ENCODE measurements at regions not wholly inside any gene's neighbourhood (a gene's known extent, or its start where the extent isn't known, plus 50 kb on each side); places are given as distances from the start of the nearest gene placed in this dataset.

GRCh38 chr4:74661427-74662201, 132.7 kb downstream of the BTC start:
- POLR2A ChIA-PET: no interaction called here
- Histone ChIP-seq H3K4me3 (ENCODE audit: low read depth, low read length) (no peak overlapping the region), H3K27ac (ENCODE audit: extremely low read depth, low read depth, low read length) (no peak overlapping the region), H3K36me3 (ENCODE audit: control insufficient read depth in 2 of 2, insufficient read depth in 1 of 2, low read length in 2 of 2) (no peaks in the 10 kb centered on the region), H3K4me1 (ENCODE audit: control insufficient read depth, insufficient read depth, low read length) (no peaks in the 10 kb centered on the region), H3K9me3 (ENCODE audit: control insufficient read depth, insufficient read depth, low read depth, low read length) (no peaks in the 10 kb centered on the region)
- CTCF ChIA-PET: interaction anchor here (1.2 to 1.5 kb wide), 2 partner anchors 80 to 285 kb away, joined by 3 to 4 read pairs; no protein-coding TSS in a partner anchor
- TF ChIP-seq, protein P1, sequence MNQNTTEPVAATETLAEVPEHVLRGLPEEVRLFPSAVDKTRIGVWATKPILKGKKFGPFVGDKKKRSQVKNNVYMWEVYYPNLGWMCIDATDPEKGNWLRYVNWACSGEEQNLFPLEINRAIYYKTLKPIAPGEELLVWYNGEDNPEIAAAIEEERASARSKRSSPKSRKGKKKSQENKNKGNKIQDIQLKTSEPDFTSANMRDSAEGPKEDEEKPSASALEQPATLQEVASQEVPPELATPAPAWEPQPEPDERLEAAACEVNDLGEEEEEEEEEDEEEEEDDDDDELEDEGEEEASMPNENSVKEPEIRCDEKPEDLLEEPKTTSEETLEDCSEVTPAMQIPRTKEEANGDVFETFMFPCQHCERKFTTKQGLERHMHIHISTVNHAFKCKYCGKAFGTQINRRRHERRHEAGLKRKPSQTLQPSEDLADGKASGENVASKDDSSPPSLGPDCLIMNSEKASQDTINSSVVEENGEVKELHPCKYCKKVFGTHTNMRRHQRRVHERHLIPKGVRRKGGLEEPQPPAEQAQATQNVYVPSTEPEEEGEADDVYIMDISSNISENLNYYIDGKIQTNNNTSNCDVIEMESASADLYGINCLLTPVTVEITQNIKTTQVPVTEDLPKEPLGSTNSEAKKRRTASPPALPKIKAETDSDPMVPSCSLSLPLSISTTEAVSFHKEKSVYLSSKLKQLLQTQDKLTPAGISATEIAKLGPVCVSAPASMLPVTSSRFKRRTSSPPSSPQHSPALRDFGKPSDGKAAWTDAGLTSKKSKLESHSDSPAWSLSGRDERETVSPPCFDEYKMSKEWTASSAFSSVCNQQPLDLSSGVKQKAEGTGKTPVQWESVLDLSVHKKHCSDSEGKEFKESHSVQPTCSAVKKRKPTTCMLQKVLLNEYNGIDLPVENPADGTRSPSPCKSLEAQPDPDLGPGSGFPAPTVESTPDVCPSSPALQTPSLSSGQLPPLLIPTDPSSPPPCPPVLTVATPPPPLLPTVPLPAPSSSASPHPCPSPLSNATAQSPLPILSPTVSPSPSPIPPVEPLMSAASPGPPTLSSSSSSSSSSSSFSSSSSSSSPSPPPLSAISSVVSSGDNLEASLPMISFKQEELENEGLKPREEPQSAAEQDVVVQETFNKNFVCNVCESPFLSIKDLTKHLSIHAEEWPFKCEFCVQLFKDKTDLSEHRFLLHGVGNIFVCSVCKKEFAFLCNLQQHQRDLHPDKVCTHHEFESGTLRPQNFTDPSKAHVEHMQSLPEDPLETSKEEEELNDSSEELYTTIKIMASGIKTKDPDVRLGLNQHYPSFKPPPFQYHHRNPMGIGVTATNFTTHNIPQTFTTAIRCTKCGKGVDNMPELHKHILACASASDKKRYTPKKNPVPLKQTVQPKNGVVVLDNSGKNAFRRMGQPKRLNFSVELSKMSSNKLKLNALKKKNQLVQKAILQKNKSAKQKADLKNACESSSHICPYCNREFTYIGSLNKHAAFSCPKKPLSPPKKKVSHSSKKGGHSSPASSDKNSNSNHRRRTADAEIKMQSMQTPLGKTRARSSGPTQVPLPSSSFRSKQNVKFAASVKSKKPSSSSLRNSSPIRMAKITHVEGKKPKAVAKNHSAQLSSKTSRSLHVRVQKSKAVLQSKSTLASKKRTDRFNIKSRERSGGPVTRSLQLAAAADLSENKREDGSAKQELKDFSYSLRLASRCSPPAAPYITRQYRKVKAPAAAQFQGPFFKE (tag by site-specific recombination; IDR thresholded peaks at IDR 0.05; ENCODE audit: borderline replicate concordance): no peak
- TF ChIP-seq ZNF791 (tag by site-specific recombination; IDR thresholded peaks at IDR 0.05) (no peak), ZNF335 (tag by site-specific recombination; conservative IDR thresholded peaks at IDR 0.05) (no peak), ZNF510 (tag by site-specific recombination; IDR thresholded peaks at IDR 0.05; ENCODE audit: insufficient replicate concordance) (no peak), BCL11B (tag by site-specific recombination; IDR thresholded peaks at IDR 0.05; ENCODE audit: low read depth) (no peak), MZF1 (tag by site-specific recombination; IDR thresholded peaks at IDR 0.05; ENCODE audit: borderline replicate concordance) (no peak), ZNF37A (tag by site-specific recombination; IDR thresholded peaks at IDR 0.05) (no peak), ZNF175 (tag by site-specific recombination; IDR thresholded peaks at IDR 0.05) (no peak)

- Histone ChIP-seq H3K4me3 (ENCODE audit: low read depth, low read length) (no peak overlapping the region), H3K27ac (ENCODE audit: extremely low read depth, low read depth, low read length) (no peak overlapping the region), H3K9me3 (ENCODE audit: control insufficient read depth, insufficient read depth, low read depth, low read length) (no peaks in the 10 kb centered on the region), H3K4me1 (ENCODE audit: control insufficient read depth, insufficient read depth, low read length) (peaks cover 4% of the 10 kb centered on the region; the same call in 1 of the 2 replicates), H3K36me3 (ENCODE audit: control insufficient read depth in 2 of 2, insufficient read depth in 1 of 2, low read length in 2 of 2) (no peaks in the 10 kb centered on the region)
- TF ChIP-seq ZSCAN18 (tag by site-specific recombination; IDR thresholded peaks at IDR 0.05) (no peak), IKZF3 (tag by site-specific recombination; IDR thresholded peaks at IDR 0.05) (no peak)
- TF ChIP-seq, protein P2, sequence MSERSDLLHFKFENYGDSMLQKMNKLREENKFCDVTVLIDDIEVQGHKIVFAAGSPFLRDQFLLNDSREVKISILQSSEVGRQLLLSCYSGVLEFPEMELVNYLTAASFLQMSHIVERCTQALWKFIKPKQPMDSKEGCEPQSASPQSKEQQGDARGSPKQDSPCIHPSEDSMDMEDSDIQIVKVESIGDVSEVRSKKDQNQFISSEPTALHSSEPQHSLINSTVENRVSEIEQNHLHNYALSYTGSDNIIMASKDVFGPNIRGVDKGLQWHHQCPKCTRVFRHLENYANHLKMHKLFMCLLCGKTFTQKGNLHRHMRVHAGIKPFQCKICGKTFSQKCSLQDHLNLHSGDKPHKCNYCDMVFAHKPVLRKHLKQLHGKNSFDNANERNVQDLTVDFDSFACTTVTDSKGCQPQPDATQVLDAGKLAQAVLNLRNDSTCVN (tag by site-specific recombination; optimal IDR thresholded peaks at IDR 0.05): no peak
- CTCF ChIA-PET: interaction anchor here (1.0 to 1.1 kb wide), 2 partner anchors 14 to 343 kb away, joined by 3 read pairs; no protein-coding TSS in a partner anchor
- POLR2A ChIA-PET: no interaction called here
Measured at GRCh38 chr4:74663631-74664030, 130.7 kb downstream of the BTC start.

DNA sequence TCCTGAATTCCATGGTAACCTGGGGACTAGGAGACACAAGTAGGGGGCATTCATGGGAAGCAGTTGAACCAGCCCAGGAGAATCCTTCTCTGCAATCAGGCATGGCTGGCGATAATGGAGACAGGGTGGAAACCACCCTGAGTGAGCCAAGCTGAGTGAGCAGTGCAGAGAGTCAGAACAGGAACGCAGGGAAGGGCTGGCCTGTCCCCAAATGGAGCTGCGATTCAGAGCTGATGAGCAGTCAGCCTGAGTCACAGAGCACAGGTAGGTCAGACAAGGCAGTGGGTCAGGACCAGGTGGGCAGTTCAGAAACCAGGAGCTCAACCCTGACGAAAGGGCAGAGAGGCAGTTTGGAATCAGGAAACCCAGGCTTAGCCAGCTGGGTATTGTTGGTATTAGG, 129.0 kb downstream of the BTC start:
- TF ChIP-seq PRDM10 (tag by site-specific recombination; IDR thresholded peaks at IDR 0.05) (no peak), ZNF416 (tag by site-specific recombination; IDR thresholded peaks at IDR 0.05) (no peak), ZBTB17 (tag by site-specific recombination; IDR thresholded peaks at IDR 0.05) (peak; percentile 30; the same call in 1 of the 2 replicates)
- TF ChIP-seq, protein P3, sequence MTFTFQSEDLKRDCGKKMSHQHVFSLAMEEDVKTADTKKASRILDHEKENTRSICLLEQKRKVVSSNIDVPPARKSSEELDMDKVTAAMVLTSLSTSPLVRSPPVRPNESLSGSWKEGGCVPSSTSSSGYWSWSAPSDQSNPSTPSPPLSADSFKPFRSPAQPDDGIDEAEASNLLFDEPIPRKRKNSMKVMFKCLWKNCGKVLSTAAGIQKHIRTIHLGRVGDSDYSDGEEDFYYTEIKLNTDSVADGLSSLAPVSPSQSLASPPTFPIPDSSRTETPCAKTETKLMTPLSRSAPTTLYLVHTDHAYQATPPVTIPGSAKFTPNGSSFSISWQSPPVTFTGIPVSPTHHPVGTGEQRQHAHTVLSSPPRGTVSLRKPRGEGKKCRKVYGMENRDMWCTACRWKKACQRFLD (tag by site-specific recombination; IDR thresholded peaks at IDR 0.05): no peak
- Histone ChIP-seq H3K9me3 (ENCODE audit: control insufficient read depth, insufficient read depth, low read depth, low read length) (no peaks in the 10 kb centered on the region), H3K36me3 (ENCODE audit: control insufficient read depth in 2 of 2, insufficient read depth in 1 of 2, low read length in 2 of 2) (no peaks in the 10 kb centered on the region), H3K27ac (ENCODE audit: extremely low read depth, low read depth, low read length) (no peak overlapping the region), H3K4me1 (ENCODE audit: control insufficient read depth, insufficient read depth, low read length) (peaks cover 4% of the 10 kb centered on the region; the same call in 1 of the 2 replicates), H3K4me3 (ENCODE audit: low read depth, low read length) (no peak overlapping the region)
- ChIA-PET CTCF (interaction anchor here (0.6 to 1.4 kb wide), 2 partner anchors 40 to 127 kb away, joined by 4 read pairs; no protein-coding TSS in a partner anchor), POLR2A (no interaction called here)
